IMR-90 (cell line): ENCODE measurements at regions not wholly inside any gene's neighbourhood (a gene's known extent, or its start where the extent isn't known, plus 50 kb on each side); places are given as distances from the start of the nearest gene placed in this dataset.

Experiments used
- ATAC-seq: fragments of 200-7000 bp; cut with Tn5 transposase; 2 replicates; pipeline ENCODE4 v1.9.1; 2020; ENCODE audit warnings: low read depth, mild to moderate bottlenecking, moderate library complexity
- BruUV-seq: library from RNA; stranded (reverse); fragments of 400-500 nt; replicated peaks from 2 replicates; lab custom pipeline; 2021; lab: Mats Ljungman, UMichigan
- CTCF ChIA-PET: fragments of 300-600 bp; formaldehyde crosslinking; extraction: SDS; loops from one replicate; lab custom pipeline; 2021; ENCODE audit warnings: antibody characterized with exemption; lab: Yijun Ruan, JAX
- POLR2A ChIA-PET: fragments of 300-600 bp; sonication (Branson Sonifier 250); formaldehyde crosslinking; loops from one replicate; lab custom pipeline; 2022; ENCODE audit warnings: antibody characterized with exemption; ENCODE audit not compliant: unreplicated experiment; lab: Charles Lee
- DNase-seq: peaks from one replicate; pipeline ENCODE4 v3.0.0; 2013
- H2AFZ ChIP-seq: replicated peaks from 2 replicates; pipeline ENCODE3; 2013; ENCODE audit warnings: low read length, mild to moderate bottlenecking; ENCODE audit not compliant: poor library complexity
- H2AK5ac ChIP-seq: 2 replicates; pipeline ENCODE4 v1.6.1; 2013; ENCODE audit warnings: low read depth, low read length, inconsistent platforms
- H2AK9ac ChIP-seq: replicated peaks from 2 replicates; pipeline ENCODE3; 2013; ENCODE audit warnings: mild to moderate bottlenecking, low read depth, low read length, moderate library complexity; ENCODE audit not compliant: poor library complexity
- H2BK120ac ChIP-seq: 2 replicates; pipeline ENCODE4 v1.6.1; 2013; ENCODE audit warnings: low read depth, low read length, inconsistent platforms
- H2BK15ac ChIP-seq: 3 replicates; pipeline ENCODE4 v1.6.1; 2013; ENCODE audit warnings: low read depth, low read length, inconsistent platforms
- H2BK20ac ChIP-seq: 2 replicates; pipeline ENCODE4 v1.6.1; 2013; ENCODE audit warnings: low read depth, mild to moderate bottlenecking, inconsistent platforms, low read length, moderate library complexity
- H2BK5ac ChIP-seq: 2 replicates; pipeline ENCODE4 v1.6.1; 2013; ENCODE audit warnings: mild to moderate bottlenecking, low read depth, low read length, inconsistent platforms; ENCODE audit not compliant: poor library complexity, severe bottlenecking
- H3K14ac ChIP-seq: replicated peaks from 2 replicates; pipeline ENCODE4 v1.6.1; 2013; ENCODE audit warnings: low read depth, low read length, inconsistent platforms
- H3K18ac ChIP-seq: 2 replicates; pipeline ENCODE4 v1.6.1; 2013; ENCODE audit warnings: low read depth, low read length, control low read depth
- H3K23ac ChIP-seq: 2 replicates; pipeline ENCODE4 v1.6.1; 2013; ENCODE audit warnings: low read depth, low read length, inconsistent platforms
- H3K27ac ChIP-seq: 2 replicates; pipeline ENCODE4 v1.5.1; 2013; ENCODE audit warnings: mild to moderate bottlenecking, control low read depth, low read length; ENCODE audit not compliant: insufficient read depth
- H3K27me3 ChIP-seq: 2 replicates; pipeline ENCODE4 v1.6.1; 2013; ENCODE audit warnings: low read length; ENCODE audit not compliant: control insufficient read depth, insufficient read depth
- H3K36me3 ChIP-seq: 2 replicates; pipeline ENCODE4 v1.6.1; 2013; ENCODE audit warnings: low read length, mixed read lengths; ENCODE audit not compliant: control insufficient read depth, insufficient read depth
- H3K4ac ChIP-seq: 2 replicates; pipeline ENCODE4 v1.6.1; 2013; ENCODE audit warnings: low read depth, low read length, inconsistent platforms
- H3K4me1 ChIP-seq: 2 replicates; pipeline ENCODE4 v1.6.1; 2013; ENCODE audit warnings: low read length, mixed read lengths; ENCODE audit not compliant: control insufficient read depth, insufficient read depth
- H3K4me2 ChIP-seq: 2 replicates; pipeline ENCODE4 v1.6.1; 2013; ENCODE audit warnings: low read depth, mild to moderate bottlenecking, control low read depth, low read length, moderate library complexity
- H3K4me3 ChIP-seq: 2 replicates; pipeline ENCODE4 v1.5.1; 2013; ENCODE audit warnings: low read depth, mild to moderate bottlenecking, control low read depth, low read length, moderate library complexity; ENCODE audit not compliant: insufficient read depth
- H3K56ac ChIP-seq: 2 replicates; pipeline ENCODE4 v1.6.1; 2013; ENCODE audit warnings: low read length, inconsistent platforms; ENCODE audit not compliant: insufficient read depth; ENCODE audit errors: extremely low read depth
- H3K79me1 ChIP-seq, 2 experiments: 2 replicates each; pipeline ENCODE4 v1.6.1; 2013; ENCODE audit warnings: low read length in 2 of 2, inconsistent platforms in 1 of 2, low read depth in 1 of 2
- H3K9ac ChIP-seq: 2 replicates; pipeline ENCODE4 v1.6.1; 2013; ENCODE audit warnings: low read depth, low read length, control low read depth
- H3K9me1 ChIP-seq: 2 replicates; pipeline ENCODE4 v1.6.1; 2013; ENCODE audit warnings: low read length, inconsistent platforms; ENCODE audit not compliant: insufficient read depth
- H3K9me3 ChIP-seq: 2 replicates; pipeline ENCODE4 v1.6.1; 2013; ENCODE audit warnings: low read length; ENCODE audit not compliant: control insufficient read depth, insufficient read depth
- H4K20me1 ChIP-seq: 2 replicates; pipeline ENCODE4 v1.6.1; 2013; ENCODE audit warnings: low read length, inconsistent platforms; ENCODE audit not compliant: insufficient read depth
- H4K5ac ChIP-seq: 2 replicates; pipeline ENCODE4 v1.6.1; 2013; ENCODE audit warnings: mild to moderate bottlenecking, low read depth, low read length, control low read depth
- H4K8ac ChIP-seq, 2 experiments: 2 replicates each; pipeline ENCODE4 v1.6.1; 2013; ENCODE audit warnings: low read depth in 2 of 2, low read length in 2 of 2, control low read depth in 1 of 2, inconsistent platforms in 1 of 2
- H4K91ac ChIP-seq: 2 replicates; pipeline ENCODE4 v1.6.1; 2013; ENCODE audit warnings: low read depth, low read length, inconsistent platforms; ENCODE audit not compliant: insufficient read depth
- BHLHE40 ChIP-seq: fragments of 150-350 bp; IDR thresholded peaks from 2 replicates; pipeline ENCODE4 v1.6.1; 2016; ENCODE audit warnings: mild to moderate bottlenecking, low read depth, low read length
- CEBPB ChIP-seq: IDR thresholded peaks from 2 replicates; pipeline ENCODE4 v1.6.1; 2012; ENCODE audit warnings: low read depth, low read length, improper control_type of control experiment
- CHD1 ChIP-seq: IDR thresholded peaks from 2 replicates; pipeline ENCODE4 v1.6.1; 2012; ENCODE audit warnings: low read depth, low read length, improper control_type of control experiment
- FOS ChIP-seq: fragments of 150-350 bp; IDR thresholded peaks from 2 replicates; pipeline ENCODE4 v1.6.1; 2016; ENCODE audit warnings: low read depth, low read length
- MAFK ChIP-seq: IDR thresholded peaks from 2 replicates; pipeline ENCODE4 v1.6.1; 2012; ENCODE audit warnings: low read depth, low read length, improper control_type of control experiment
- MAZ ChIP-seq: IDR thresholded peaks from 2 replicates; pipeline ENCODE4 v1.6.1; 2012; ENCODE audit warnings: low read depth, mild to moderate bottlenecking, low read length, improper control_type of control experiment, moderate library complexity, borderline replicate concordance
- NFE2L2 ChIP-seq: fragments of 150-350 bp; IDR thresholded peaks from 2 replicates; pipeline ENCODE4 v1.6.1; 2016; ENCODE audit warnings: low read depth, mild to moderate bottlenecking, low read length
- POLR2A ChIP-seq: IDR thresholded peaks from 2 replicates; pipeline ENCODE4 v1.6.1; 2012; ENCODE audit warnings: mild to moderate bottlenecking, low read depth, low read length
- RCOR1 ChIP-seq: IDR thresholded peaks from 2 replicates; pipeline ENCODE4 v1.6.1; 2012; ENCODE audit warnings: mild to moderate bottlenecking, low read length, improper control_type of control experiment; ENCODE audit not compliant: insufficient replicate concordance
- RFX5 ChIP-seq: IDR thresholded peaks from 2 replicates; pipeline ENCODE4 v1.8.0; 2012; ENCODE audit warnings: low read depth, mild to moderate bottlenecking, low read length, moderate library complexity
- SMC3 ChIP-seq: fragments of 150-350 bp; IDR thresholded peaks from 2 replicates; pipeline ENCODE4 v1.6.1; 2016; ENCODE audit warnings: low read depth, mild to moderate bottlenecking, antibody characterized with exemption, low read length, moderate library complexity
- WGBS, 2 experiments: methylation state at CpG; one replicate each; pipeline versions ENCODE4 v1.1.5 to v1.1.7; 2013; ENCODE audit warnings: missing lambda C conversion rate in 2 of 2; ENCODE audit not compliant: insufficient read length in 1 of 2; ENCODE audit errors: extremely low coverage in 2 of 2; 5-methylcytosine and 5-hydroxymethylcytosine counted together
- dilution Hi-C: fragments of 300-500 bp; cut with HindIII; formaldehyde crosslinking; loops from one replicate; pipeline ENCODE4 v1.14.3; 2018; ENCODE audit warnings: low sequenced_read_pairs; ENCODE audit not compliant: unreplicated experiment
- in situ Hi-C: fragments of 300-500 bp; cut with MboI; formaldehyde crosslinking; loops from 3 replicates; pipeline ENCODE4 v1.14.3; 2019; ENCODE audit warnings: low sequenced_read_pairs, inconsistent platforms, mixed read lengths
- intact Hi-C: fragments of 100-400 bp; cut with micrococcal nuclease; formaldehyde crosslinking; loops from 2 replicates; pipeline ENCODE4 v1.10.0; 2022
- TF ChIP-seq, protein P1 (sequence below): fragments of 150-350 bp; IDR thresholded peaks from 2 replicates; pipeline ENCODE4 v1.6.1; 2016; ENCODE audit warnings: low read depth, mild to moderate bottlenecking, low read length, moderate library complexity, borderline replicate concordance

DNA sequence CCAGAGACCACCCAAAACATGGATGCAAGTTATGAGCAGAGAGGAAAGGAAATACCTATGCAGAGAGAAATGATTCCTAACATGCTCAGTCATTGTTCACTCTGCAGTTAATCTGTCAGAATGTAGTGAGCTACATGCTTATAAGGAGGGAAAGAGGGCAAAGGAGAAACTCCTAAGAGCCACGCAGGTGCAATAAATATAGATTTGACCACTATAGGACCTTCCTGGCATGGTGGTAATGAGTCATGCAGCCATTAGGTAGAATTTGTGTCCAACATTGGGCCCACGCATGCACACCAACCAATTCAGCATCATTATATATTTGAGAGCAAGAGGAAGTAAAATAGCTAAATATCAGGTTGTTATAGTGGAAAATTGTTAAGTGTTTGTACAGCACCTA is 699.9 kb downstream of the DSC3 start:
- no peaks in the 10 kb centered on the region for H3K79me1 ChIP-seq
- H3K36me3 ChIP-seq: no peaks in the 10 kb centered on the region
- H2AK9ac ChIP-seq: no peak overlapping the region
- H2BK20ac ChIP-seq: no peak overlapping the region
- ChIA-PET POLR2A (no interaction called here), CTCF (no interaction called here)
- no peak overlapping the region for H3K14ac ChIP-seq
- H3K9me3 ChIP-seq: peaks cover 2% of the 10 kb centered on the region
- no peak overlapping the region for H2AK5ac ChIP-seq
- H3K4ac ChIP-seq: no peak overlapping the region
- no peak overlapping the region for H3K27ac ChIP-seq
- H4K8ac ChIP-seq: no peak overlapping the region
- intact Hi-C loops (no loop called here), dilution Hi-C loops (no loop called here), in situ Hi-C loops (no loop called here)
- no peak overlapping the region for H4K91ac ChIP-seq
- no peak overlapping the region for H3K4me3 ChIP-seq
- H2BK120ac ChIP-seq: no peak overlapping the region
- H3K9me1 ChIP-seq: no peaks in the 10 kb centered on the region
- DNase-seq (no peak), ATAC-seq (no peak)
- no peak overlapping the region for H3K56ac ChIP-seq
- no TSS peak for BruUV-seq
- H3K27me3 ChIP-seq: no peaks in the 10 kb centered on the region
- no peak overlapping the region for H3K18ac ChIP-seq
- H3K23ac ChIP-seq: no peak overlapping the region
- no peak overlapping the region for H3K4me2 ChIP-seq
- TF ChIP-seq RFX5 (no peak), FOS (no peak), CHD1 (no peak), RCOR1 (no peak), NFE2L2 (no peak), CEBPB (no peak), MAZ (no peak), SMC3 (no peak), MAFK (no peak), POLR2A (no peak), BHLHE40 (no peak)
- TF ChIP-seq, protein P1, sequence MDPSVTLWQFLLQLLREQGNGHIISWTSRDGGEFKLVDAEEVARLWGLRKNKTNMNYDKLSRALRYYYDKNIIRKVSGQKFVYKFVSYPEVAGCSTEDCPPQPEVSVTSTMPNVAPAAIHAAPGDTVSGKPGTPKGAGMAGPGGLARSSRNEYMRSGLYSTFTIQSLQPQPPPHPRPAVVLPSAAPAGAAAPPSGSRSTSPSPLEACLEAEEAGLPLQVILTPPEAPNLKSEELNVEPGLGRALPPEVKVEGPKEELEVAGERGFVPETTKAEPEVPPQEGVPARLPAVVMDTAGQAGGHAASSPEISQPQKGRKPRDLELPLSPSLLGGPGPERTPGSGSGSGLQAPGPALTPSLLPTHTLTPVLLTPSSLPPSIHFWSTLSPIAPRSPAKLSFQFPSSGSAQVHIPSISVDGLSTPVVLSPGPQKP: no peak
- no peaks in the 10 kb centered on the region for H4K20me1 ChIP-seq
- H2AFZ ChIP-seq: no peak overlapping the region
- H2BK5ac ChIP-seq: no peak overlapping the region
- no peak overlapping the region for H4K5ac ChIP-seq
- H3K9ac ChIP-seq: no peak overlapping the region
- no peak overlapping the region for H2BK15ac ChIP-seq
- no peaks in the 10 kb centered on the region for H3K4me1 ChIP-seq
- WGBS, 2 experiments: no CpG with 5 or more reads among the region's 2 CpGs
